Epithelial cell of prostate (primary cell): ENCODE measurements at regions not wholly inside any gene's neighbourhood (a gene's known extent, or its start where the extent isn't known, plus 50 kb on each side); places are given as distances from the start of the nearest gene placed in this dataset.
A peak's percentile ranks its signal among the peaks of the same experiment; 100 is the strongest.
"Not testable (repeated sequence)": the region's sequence is repeated elsewhere in the genome, so short reads cannot be mapped to it uniquely, and the experiment has no call there.

Source experiments
- DNase-seq: peaks from one replicate; pipeline ENCODE4 v3.0.0-alpha.2; 2011; ENCODE audit warnings: low read depth, low spot score
- H3K27ac ChIP-seq: fragments of 450-650 bp; 2 replicates; pipeline ENCODE4 v1.5.1; 2017; ENCODE audit warnings: mild to moderate bottlenecking

- DNase-seq, result no peak
- H3K27ac ChIP-seq, result no peak overlapping the region
These were observed 179.3 kb downstream of the SMAD6 start for GRCh38 chr15:66881173-66881905.

- no peak for DNase-seq
- peak overlapping the region; percentile 44 for H3K27ac ChIP-seq
These were observed 180.4 kb downstream of the SMAD6 start for GRCh38 chr15:66882251-66883020.

- peak overlapping the region; percentile 44 for H3K27ac ChIP-seq
- peak; percentile 92 for DNase-seq
These were observed 181.4 kb downstream of the SMAD6 start for GRCh38 chr15:66883284-66883911.

- peak overlapping the region; percentile 44 for H3K27ac ChIP-seq
- no peak for DNase-seq
These were observed 181.2 kb upstream of the SMAD3 start for GRCh38 chr15:66884115-66884622.

- DNase-seq, result no peak
- H3K27ac ChIP-seq, result no peak overlapping the region
These were observed 180.7 kb upstream of the SMAD3 start for GRCh38 chr15:66884661-66885237.

GRCh38 chr15:66885281-66885915 lies 180.0 kb upstream of the SMAD3 start:
- H3K27ac ChIP-seq, result no peak overlapping the region
- DNase-seq, result no peak

GRCh38 chr15:66886241-66886675 lies 179.1 kb upstream of the SMAD3 start:
- DNase-seq, result no peak
- H3K27ac ChIP-seq, result no peak overlapping the region

- no peak overlapping the region for H3K27ac ChIP-seq
- DNase-seq, result no peak
These were observed 178.6 kb upstream of the SMAD3 start for GRCh38 chr15:66886686-66887273.

- not testable (repeated sequence) for DNase-seq, H3K27ac ChIP-seq
These were observed 176.1 kb upstream of the SMAD3 start for GRCh38 chr15:66889298-66889697.

GRCh38 chr15:66891776-66892175 lies 173.6 kb upstream of the SMAD3 start:
- DNase-seq, result no peak
- no peak overlapping the region for H3K27ac ChIP-seq

- H3K27ac ChIP-seq, result no peak overlapping the region
- DNase-seq, result no peak
These were observed 172.1 kb upstream of the SMAD3 start for GRCh38 chr15:66893294-66893693.

- H3K27ac ChIP-seq, result no peak overlapping the region
- DNase-seq, result no peak
These were observed 171.0 kb upstream of the SMAD3 start for GRCh38 chr15:66894363-66894762.

- DNase-seq, result no peak
- H3K27ac ChIP-seq, result no peak overlapping the region
These were observed 170.2 kb upstream of the SMAD3 start for GRCh38 chr15:66894986-66895780.

- H3K27ac ChIP-seq, result no peak overlapping the region
- DNase-seq, result no peak
These were observed 169.5 kb upstream of the SMAD3 start for GRCh38 chr15:66895794-66896453.

- no peak overlapping the region for H3K27ac ChIP-seq
- no peak for DNase-seq
These were observed 168.8 kb upstream of the SMAD3 start for GRCh38 chr15:66896611-66897010.

- DNase-seq, result no peak
- no peak overlapping the region for H3K27ac ChIP-seq
These were observed 168.0 kb upstream of the SMAD3 start for GRCh38 chr15:66897416-66897815.

- DNase-seq, result no peak
- no peak overlapping the region for H3K27ac ChIP-seq
These were observed 167.4 kb upstream of the SMAD3 start for GRCh38 chr15:66897971-66898370.

- DNase-seq, result no peak
- no peak overlapping the region for H3K27ac ChIP-seq
These were observed 166.6 kb upstream of the SMAD3 start for GRCh38 chr15:66898656-66899386.
